ENCODE measurements at regions not wholly inside any gene's neighbourhood (a gene's known extent, or its start where the extent isn't known, plus 50 kb on each side); places are given as distances from the start of the nearest gene placed in this dataset.

GRCh38 chr4:111283066-111283677, 660.3 kb upstream of the PITX2 start:
- DNase-seq (peak; percentile 25 to 82 (median 40)), FAIRE-seq (peak; percentile 45), ATAC-seq (peak in 3 of 4 donors; percentile 57 to 69 (median 65))
- H3K27ac ChIP-seq: no peak overlapping the region
- H3K4me3 ChIP-seq: no peak overlapping the region
- WGBS, 2 donors: 12 to 16% methylated on average over 7 of the region's 7 CpGs
- peaks cover 0 to 5% (median 0%) of the 10 kb centered on the region in 4 donors for H3K27me3 ChIP-seq
- no peaks in the 10 kb centered on the region for H3K36me3 ChIP-seq
- H3K4me1 ChIP-seq: no peaks in the 10 kb centered on the region
- no peaks in the 10 kb centered on the region for H3K9me3 ChIP-seq
- intact Hi-C loops (cut with DNase I): loop anchor here in 1 of 3 donors (10.0 kb wide), 1 partner anchor 648 kb away; no protein-coding TSS in a partner anchor
- TF ChIP-seq CTCF (IDR thresholded peaks at IDR 0.05): peak; percentile 36 to 65 (median 60)

GRCh38 chr4:111296466-111296865, 673.6 kb upstream of the PITX2 start:
- no peak overlapping the region for H3K27ac ChIP-seq
- no peak overlapping the region for H3K4me3 ChIP-seq
- no peak for TF ChIP-seq CTCF (IDR thresholded peaks at IDR 0.05)
- FAIRE-seq: no peak
- no peaks in the 10 kb centered on the region for H3K9me3 ChIP-seq
- no peaks in the 10 kb centered on the region for H3K36me3 ChIP-seq
- H3K4me1 ChIP-seq: no peaks in the 10 kb centered on the region
- 76 to 91% methylated on average over 1 of the region's 1 CpG for WGBS, 2 donors
- DNase-seq: no peak
- no peaks in the 10 kb centered on the region for H3K27me3 ChIP-seq
- ATAC-seq: no peak
- intact Hi-C loops (cut with DNase I): no loop called here

- no peak overlapping the region for H3K4me3 ChIP-seq
- FAIRE-seq: no peak
- ATAC-seq: no peak
- H3K9me3 ChIP-seq: no peaks in the 10 kb centered on the region
- no peaks in the 10 kb centered on the region for H3K27me3 ChIP-seq
- H3K4me1 ChIP-seq: no peaks in the 10 kb centered on the region
- intact Hi-C loops (cut with DNase I): no loop called here
- DNase-seq: no peak
- no peaks in the 10 kb centered on the region for H3K36me3 ChIP-seq
- no peak overlapping the region for H3K27ac ChIP-seq
- TF ChIP-seq CTCF (IDR thresholded peaks at IDR 0.05): no peak
Measured at GRCh38 chr4:111303806-111304205, 680.9 kb upstream of the PITX2 start.

GRCh38 chr4:111323496-111323895, 700.6 kb upstream of the PITX2 start:
- DNase-seq (no peak), FAIRE-seq (no peak), ATAC-seq (no peak)
- no peaks in the 10 kb centered on the region for H3K9me3 ChIP-seq
- H3K4me1 ChIP-seq: no peaks in the 10 kb centered on the region
- no peaks in the 10 kb centered on the region for H3K36me3 ChIP-seq
- TF ChIP-seq CTCF (IDR thresholded peaks at IDR 0.05): no peak
- intact Hi-C loops (cut with DNase I): no loop called here
- WGBS, 2 donors: 56 to 69% methylated on average over 6 of the region's 6 CpGs
- no peaks in the 10 kb centered on the region for H3K27me3 ChIP-seq
- no peak overlapping the region for H3K27ac ChIP-seq
- H3K4me3 ChIP-seq: no peak overlapping the region

GRCh38 chr4:111323916-111324315, 701.0 kb upstream of the PITX2 start:
- Histone ChIP-seq H3K4me1 (no peaks in the 10 kb centered on the region), H3K27me3 (no peaks in the 10 kb centered on the region), H3K9me3 (no peaks in the 10 kb centered on the region), H3K4me3 (no peak overlapping the region), H3K36me3 (no peaks in the 10 kb centered on the region), H3K27ac (no peak overlapping the region)
- TF ChIP-seq CTCF (IDR thresholded peaks at IDR 0.05): no peak
- no peak for DNase-seq
- FAIRE-seq: no peak
- WGBS, 2 donors: 63 to 65% methylated on average over 3 of the region's 3 CpGs
- ATAC-seq: no peak
- intact Hi-C loops (cut with DNase I): no loop called here
